ENCODE measurements at regions not wholly inside any gene's neighbourhood (a gene's known extent, or its start where the extent isn't known, plus 50 kb on each side); places are given as distances from the start of the nearest gene placed in this dataset.
"Not testable (repeated sequence)": the region's sequence is repeated elsewhere in the genome, so short reads cannot be mapped to it uniquely, and the experiment has no call there.

DNA sequence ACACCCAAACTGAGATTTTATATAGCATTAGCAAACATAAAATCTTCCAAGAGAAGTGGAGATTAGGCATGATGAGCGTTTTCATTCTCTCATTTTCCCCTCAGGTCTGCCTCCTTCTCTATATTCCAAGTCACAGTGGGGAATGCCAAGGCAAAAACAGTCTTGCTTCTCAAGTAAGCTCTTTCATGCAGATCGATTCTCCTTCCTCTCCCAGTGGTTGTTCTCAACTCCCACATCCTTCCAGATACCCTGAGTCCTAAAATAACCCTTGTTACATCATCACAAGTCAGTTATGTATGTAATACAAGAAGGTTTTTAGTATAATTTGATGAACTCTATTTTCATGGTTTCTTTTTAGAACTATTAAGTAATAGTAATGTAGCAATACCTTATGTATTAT is 150.6 kb downstream of the TXNL1 start:
- DNase-seq, result no peak

DNA sequence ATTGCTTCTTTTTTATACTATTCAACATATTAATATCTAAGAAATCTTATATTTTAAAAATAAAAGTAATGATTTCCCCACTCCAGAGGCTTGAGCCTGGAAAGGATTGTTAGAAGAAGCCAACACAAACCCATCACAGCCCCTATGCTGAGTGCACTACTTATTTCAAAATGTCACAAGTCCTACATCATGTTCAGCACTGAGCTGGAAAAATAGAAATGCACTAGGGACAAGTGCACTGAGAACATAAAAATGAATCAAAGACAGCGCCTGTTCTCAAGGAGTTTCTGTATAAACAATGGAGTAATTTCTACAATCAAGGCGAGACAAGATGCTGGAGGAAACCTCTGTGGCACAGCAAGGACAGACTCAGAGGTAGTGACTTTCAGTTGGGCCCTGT is 155.0 kb downstream of the TXNL1 start:
- no peak for DNase-seq

DNA sequence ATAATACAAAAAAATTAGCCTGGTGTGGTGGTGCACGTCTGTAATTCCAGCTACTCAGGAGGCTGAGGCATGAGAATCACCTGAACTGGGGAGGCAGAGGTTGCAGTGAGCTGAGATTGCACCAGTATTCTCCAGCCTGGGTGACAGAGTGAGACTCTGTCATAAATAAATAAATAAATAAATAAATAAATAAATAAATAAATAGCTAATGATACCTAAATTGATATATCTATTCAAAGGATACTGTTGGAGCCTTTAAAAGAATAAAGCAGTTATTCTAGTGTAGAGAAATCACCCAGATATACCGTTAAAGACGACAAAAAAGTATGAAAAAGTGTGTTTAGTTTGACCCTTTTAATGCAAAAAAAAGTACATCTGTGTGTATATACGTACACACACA is 155.6 kb downstream of the TXNL1 start:
- DNase-seq, result not testable (repeated sequence)

DNA sequence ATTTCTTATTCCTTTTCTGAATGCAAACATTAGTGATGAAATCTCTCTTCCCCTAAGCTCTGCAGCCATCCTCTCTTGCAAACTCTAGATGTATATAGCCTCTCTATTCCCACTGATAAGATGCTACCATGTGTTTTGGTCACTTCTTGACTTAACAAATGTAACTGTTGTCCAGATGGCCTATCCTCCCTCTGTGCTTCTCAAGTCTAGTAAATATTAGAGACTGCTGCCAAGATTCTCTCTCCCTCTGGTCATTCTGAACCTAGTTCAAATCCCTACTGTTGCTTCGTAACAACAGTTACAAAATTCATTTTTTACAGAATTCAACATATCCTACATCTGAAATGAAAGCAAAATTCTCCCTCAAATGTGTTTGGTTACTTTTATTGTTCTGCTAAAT is 156.6 kb downstream of the TXNL1 start:
- DNase-seq, result no peak

DNA sequence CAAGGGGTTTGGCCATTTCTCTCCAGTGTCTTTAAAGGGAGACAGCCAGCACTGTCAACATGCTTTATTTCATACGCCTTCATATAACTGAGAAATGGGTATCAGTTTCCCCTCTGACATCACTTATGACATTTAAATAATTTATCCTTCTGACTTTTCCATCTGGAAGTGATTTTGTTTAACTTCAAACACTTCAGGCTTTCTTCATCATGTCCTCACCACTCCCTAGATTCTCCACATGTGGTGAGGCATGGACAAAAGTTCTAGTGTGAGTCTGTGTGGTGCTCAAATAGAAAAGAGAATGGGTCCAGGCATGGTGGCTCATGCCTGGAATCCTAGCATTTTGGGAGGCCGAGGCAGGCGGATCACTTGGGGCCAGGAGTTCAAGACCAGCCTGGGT is 158.6 kb downstream of the TXNL1 start:
- DNase-seq, result no peak

DNA sequence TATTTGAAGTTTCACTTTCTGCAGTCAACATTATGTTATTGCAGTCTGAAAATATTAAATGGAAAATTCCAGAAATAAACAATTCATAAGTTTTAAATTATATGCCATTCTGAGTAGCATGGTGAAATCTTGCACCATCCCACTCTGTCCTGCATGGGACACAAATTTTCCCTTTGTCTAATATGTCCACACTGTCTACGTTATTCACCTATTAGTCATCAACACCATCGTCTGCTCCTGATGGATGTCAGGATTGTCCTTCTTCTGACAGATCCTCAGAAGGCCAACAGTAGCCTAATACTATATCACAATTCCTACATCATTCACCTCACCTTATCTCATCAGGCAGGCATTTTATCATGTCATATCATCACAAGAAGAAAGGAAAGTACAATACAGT is 163.1 kb downstream of the TXNL1 start:
- DNase-seq, result no peak

DNA sequence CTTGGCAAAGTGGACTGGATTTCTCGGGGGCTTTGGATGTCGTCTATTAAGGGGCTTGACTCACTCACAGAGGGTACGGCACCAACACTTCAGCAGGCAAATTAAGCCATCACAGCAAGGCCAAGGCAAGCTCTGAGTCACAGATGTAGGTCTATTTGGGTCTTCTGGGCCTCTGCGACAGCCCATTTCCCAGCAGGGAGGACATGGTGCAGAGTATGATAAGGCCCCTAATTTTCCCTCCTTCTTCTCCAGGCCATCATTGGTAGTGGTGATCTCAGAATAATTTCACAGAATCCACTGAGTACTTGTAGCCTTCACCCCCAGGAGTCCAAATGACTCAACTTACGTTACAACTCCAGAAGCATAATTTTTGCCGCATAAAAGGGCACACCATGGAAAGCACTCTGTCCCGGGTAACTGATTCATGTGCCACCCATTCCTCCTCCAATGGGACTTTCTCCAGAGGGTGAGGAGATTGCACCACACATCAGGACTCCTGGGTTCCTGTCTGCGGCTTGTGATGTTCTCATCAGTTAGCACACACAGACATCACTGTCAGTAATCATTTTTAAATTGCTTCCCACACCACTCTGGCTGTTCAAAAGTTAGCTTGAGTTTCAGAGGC is 164.9 kb downstream of the TXNL1 start:
- no peak for DNase-seq

DNA sequence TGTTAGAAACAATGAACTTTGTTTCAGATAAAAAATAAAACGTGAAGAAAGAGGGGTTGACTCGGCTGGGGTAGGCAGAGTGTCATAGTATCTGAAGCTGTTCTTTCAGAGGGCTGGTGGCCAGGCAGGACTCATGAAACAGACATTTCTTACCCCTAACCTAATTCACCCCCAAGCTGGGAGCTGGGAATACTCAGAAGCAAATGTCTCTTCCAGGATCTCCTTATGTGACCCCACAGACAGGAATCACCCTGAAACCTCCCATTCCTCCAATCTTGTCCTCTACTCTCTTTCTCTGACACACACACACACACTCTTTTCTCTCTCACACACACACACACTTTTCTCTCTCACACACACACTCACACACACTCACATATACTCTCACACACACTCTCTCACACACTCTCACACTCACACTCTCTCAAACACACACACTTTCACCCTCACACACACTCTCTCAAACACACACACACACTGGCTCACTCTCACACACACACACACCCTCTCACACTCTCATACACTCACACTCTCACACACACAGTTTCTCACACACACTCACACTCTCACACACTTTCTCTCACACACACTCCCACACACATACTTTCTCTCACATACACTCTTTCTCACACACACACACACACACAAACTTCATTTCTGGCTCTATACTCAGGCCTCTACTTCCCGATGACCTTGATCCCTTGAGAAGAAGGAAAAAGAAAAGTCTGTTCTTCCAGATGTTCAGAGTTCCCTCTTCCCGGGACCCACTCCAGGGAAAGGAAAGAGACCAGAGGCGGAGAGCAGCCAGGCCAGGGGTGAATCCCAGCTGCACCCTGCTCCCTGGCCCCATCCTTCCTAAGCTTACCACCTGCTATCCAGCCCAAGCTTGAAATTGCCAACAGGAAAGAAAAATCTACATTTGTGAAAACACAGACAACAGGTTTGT is 167.7 kb downstream of the TXNL1 start:
- DNase-seq, result no peak

DNA sequence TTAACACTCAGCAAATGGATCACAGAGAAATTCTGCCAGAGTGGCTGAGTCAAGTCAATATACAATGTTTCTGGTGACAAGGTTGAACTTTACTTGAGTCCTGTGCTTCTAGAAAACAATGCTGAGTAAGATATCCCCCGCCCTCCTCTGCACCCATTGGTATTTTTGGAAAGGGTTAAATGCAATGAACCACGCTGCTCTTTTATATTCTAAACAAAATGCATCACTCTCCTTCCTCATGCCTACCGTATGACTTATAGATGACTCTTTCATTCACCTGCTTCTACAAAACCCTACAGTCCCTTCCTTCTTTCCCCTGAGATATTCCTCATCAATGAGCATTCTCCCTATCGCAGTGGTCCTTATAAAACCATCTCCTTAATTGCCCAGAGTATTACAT is 168.8 kb downstream of the TXNL1 start:
- DNase-seq, result no peak

DNA sequence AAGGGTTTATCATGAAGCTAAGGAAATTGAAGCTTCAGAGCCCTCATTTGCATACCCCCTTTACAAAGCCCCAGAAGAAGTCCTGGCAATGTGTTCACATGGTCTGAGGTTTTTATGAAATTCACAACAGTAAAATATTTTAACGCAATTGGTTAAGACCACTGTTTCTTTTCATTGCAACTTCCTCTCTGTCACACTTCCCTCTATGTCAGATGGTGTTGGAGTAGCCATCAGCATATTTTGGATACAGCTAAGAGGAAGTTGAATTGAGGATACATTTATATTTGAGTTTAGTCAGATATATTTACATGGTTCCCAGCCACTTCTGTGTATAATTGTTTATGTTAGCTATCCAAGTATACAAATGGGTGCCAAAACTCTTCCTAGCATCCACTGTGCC is 170.0 kb downstream of the TXNL1 start:
- DNase-seq, result no peak

DNA sequence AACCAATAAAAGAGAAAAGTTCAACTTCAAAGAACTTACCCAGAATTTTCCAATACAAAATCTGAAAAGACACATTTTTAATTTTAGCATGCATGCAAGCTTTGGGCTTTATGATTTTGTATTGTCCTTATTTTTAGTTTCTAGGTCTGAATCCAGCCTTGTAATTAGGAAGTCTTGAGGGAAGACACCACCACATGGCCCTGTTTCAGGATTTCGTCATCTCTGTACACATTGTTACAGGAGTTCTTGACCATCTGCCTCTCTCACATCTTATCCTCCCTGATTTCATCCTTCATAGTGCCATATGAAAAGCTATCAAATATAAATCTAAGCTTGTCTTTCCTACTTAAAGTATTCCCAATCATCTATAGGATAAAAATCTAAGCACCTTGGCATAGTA is 176.1 kb downstream of the TXNL1 start:
- no peak for DNase-seq

DNA sequence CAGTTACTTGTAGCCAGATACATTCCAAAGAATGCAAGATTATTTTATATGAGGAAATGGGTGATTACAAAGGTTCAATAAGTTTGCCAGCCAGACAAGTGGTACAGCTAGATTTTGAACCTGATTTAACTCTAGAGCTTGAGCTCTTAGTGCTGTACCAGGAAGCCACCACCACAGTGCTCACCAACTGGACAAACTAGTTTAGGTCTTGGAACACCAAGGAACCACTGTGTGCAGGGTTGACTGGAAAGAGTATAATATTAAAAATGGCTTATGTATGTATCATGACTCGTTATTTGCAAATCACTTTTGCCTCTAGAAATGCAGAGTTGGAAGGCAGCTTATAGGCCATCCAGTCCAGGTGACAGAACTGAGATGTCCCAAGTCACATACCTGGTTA is 177.2 kb downstream of the TXNL1 start:
- DNase-seq, result no peak

DNA sequence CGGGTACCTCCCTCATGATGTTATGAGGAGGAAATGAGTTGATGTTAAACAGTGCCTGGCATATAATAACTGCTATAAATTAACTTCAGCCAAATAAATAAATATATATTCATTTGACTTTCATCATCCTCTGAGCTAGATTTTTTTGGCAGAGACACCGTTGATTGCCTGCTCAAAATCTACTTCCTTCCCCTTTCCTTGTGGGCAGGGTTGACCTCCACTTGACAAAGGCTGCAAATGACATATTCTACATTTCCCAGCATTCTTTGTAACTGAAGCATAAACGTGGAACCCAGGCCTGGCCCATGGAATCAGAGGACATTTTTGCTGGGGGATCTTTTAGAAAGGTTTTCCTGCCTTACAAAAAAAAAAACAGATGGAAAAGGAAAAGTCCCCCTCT is 177.8 kb downstream of the TXNL1 start:
- no peak for DNase-seq

DNA sequence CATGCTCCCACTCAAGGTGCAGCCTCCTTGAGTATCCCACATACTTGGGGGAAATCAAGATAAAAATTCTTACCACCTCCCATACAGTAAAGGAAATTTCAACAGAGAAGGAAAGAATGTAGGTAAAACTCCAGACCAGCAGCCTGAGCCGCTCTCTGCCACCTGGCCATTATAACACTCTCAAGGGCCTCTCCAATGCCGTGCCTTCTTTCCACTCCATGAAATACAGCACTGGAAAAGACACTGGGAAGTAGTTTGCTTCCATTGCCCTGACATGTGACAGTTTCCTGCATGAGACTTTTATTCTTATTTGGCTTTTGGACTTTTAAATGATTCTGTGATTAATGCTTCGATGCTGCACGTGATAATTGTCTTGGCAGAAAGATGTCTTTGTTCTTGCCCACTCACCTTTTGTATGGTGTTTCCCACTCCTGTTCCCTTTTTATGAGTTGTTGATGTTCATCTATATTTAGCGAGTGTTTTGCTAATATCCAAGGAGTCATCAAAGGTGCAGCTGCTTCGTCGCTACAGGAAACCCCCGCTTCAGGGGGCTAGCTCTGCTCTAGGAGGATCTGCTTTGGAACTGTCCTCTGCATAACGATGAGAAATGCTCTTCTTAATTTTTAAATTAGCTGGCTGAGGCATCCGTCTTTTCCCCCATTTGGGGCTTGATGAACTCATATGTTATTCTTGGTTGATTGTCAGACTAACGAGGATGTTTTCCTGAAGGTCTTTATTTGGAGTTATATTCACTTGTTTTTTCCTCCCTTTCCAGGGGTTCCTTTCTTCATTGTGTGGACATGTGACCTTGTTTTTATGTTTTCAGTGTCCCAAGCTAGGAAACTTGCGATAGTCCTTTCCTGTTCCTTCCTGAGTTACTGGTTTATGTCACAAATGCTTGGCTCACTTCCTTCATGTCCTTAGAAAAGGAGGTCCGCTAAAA is 179.4 kb downstream of the TXNL1 start:
- peak; percentile 69 to 91 (median 74) for DNase-seq

DNA sequence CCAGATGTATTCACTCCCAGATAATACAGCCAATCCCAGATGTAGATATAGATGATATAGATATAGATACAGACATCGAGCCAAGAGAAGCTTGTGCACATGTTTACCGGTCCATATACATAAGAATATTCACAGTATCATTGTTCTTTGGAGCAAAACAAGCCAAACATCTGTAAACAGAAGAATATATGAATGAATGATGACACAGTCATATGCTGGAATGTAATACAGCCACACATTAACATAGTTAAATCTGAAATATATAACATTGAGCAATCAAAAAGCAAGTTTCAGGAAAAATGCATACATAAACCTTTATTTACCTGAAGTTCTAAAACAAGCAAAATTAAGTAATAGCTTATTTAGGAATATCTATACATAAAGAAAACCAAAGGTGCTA is 182.5 kb downstream of the TXNL1 start:
- no peak for DNase-seq

DNA sequence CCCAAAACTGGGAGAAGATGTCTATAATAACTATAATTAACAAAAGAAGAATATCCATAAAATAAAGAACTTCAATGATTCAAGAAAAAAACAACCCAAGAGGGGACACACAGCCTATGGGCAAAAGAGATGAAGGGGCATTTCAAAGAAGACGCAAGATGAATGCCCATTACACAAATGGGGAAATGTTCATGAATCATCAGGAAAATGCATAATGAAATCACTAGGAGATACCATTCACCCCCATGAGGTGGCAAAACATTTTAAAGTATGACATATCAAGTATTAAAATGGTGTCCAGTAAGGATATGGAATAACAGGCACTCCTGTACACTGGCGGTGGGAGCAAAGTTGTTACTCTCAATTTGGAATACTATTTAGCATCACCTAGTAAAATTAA is 183.3 kb downstream of the TXNL1 start:
- no peak for DNase-seq

DNA sequence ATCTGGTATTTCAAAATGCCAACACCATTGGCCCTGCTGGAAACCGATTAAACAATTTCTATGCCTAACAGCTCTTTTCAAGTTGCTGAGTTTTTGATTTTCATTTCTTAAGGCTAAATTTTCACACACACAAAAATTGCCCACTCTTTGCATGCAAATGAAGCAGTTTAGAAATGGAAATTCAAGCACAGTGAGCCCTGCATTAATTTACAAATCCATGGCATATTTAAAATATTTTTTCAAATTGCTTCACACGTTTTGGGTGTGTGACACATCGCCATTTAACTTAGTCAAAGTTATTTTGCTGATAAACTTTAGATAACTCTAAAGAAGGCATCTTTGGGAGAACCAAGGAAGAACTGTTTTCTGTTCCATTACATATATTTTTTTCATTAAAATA is 184.8 kb downstream of the TXNL1 start:
- DNase-seq, result no peak

DNA sequence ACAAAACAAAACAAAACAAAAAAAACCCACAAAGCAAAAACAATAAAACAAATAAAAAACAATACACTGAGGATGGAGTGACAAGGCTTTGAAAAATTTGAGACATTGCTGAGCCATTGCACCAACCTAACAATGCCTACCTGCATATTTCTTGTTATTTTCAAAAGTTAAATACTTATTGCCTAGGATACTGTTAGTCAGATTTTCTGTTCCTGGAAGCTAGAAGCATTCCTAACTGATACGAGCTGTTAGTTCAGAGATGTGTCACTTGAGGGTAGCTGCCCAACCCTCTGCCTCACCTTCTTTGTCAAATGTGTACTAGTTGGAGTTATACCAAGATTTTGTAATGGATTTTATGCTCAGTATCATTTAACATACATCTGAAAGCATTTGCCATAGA is 187.2 kb downstream of the TXNL1 start:
- no peak for DNase-seq

DNA sequence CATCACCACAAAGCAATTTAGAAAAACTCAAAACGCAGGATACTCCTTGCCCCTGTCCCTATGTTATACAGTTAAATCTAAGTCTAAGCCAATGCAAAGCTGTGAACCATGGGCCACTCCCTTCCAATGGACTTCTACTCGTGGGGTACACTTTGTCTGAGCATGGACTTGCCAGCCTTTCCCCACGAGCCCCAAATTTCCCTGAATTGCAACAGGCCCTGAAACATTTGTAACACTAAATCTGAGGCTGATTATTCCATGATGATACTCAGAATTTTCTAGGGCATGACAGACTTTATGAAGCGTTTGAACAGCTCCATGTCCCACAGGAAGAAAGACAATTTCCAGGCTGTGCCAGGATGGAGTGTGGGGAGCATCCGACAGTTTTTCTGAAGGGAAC is 189.6 kb downstream of the TXNL1 start:
- no peak for DNase-seq

DNA sequence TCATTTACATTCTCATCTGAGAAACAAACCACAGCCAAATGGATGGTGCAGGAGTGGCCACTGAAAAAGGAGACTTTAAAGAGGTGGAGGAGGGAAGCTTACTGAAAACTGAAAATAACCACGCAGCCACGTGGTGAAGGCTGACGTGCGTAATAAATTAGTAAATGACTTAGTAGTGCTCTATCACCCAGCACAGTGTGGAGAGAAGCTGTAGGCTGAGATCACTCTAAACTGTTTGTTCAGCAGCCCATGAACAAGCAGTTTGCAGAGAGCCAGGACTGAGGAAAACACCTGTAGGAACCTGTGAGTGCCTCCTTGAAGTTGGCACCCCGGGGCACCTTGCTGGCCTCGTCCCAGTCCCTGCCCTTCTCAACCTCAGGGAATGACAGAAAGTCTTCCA is 193.0 kb downstream of the TXNL1 start:
- peak in 1 of 3 experiments; percentile 14 for DNase-seq

DNA sequence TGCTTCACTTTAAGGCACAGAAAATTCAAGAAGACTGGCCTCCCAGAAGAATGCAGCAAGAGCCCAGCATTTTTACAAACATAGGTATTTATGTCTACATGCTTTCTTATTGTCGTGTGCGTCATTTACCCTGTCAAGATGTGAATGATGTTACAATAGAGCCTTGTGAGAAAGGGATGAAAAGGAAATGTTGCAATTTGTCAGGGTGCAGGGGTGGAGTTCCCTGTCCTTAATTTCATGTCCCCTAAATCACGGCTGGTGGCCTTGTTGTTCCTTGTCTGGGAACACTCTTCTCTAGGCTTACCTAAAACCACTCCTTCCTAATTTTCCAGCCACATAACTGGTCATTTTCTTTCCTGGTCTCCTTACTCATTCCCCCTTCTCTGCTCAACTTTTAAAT is 194.2 kb downstream of the TXNL1 start:
- DNase-seq, result no peak

DNA sequence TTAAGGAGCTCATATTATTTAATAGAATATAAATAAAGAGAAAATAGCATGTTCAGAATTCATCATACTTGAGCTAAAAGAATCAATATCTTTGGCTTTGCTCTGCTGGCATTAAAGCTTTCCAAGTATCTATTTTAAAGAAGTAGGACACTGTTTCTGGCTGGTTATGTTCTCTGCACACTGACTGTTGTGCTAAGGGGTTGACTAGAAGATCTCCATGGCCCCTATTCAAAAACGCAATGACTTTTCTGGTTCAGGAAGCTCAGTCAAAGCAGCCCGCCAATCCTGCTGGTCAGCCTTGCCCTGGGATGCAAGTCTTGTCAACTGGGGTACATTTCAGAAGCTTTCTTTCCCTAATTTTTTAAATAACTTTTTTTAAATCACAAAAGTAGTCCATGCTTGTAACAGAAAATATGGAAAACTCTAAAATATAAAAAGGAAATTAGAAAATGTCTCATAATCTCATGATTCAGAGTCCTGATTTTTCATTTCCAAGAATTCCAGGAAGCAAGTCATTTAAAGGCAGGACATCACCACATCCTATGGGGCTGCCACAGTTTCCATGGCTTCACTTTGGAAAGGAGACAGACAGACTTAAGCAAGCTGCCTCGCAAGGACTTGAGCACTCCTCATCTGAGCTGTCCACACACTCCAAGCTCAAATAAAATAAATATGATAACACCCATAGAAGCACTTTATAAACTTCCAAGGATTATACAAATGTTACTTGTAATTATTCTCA is 195.1 kb downstream of the TXNL1 start:
- no peak for DNase-seq

DNA sequence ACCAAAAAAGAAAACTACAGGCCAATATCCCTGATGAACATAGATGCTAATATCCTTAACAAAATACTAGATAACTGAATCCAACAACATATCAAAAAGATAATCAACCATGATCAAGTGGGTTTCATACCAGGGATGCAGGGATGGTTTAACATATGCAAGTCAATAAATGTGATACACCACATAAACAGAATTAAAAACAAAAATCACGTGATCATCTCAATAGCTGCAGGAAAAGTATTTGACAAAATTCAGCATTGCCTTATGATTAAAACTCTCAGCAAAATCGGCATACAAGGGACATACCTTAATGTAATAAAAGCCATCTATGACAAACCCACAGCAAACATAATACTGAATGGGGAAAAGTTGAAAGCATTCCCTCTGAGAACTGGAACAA is 199.9 kb downstream of the TXNL1 start:
- not testable (repeated sequence) for DNase-seq

Measured in NCI-H1417 (cell line).